ENCODE measurements at regions not wholly inside any gene's neighbourhood (a gene's known extent, or its start where the extent isn't known, plus 50 kb on each side); places are given as distances from the start of the nearest gene placed in this dataset.
"Not testable (repeated sequence)": the region's sequence is repeated elsewhere in the genome, so short reads cannot be mapped to it uniquely, and the experiment has no call there.

DNA sequence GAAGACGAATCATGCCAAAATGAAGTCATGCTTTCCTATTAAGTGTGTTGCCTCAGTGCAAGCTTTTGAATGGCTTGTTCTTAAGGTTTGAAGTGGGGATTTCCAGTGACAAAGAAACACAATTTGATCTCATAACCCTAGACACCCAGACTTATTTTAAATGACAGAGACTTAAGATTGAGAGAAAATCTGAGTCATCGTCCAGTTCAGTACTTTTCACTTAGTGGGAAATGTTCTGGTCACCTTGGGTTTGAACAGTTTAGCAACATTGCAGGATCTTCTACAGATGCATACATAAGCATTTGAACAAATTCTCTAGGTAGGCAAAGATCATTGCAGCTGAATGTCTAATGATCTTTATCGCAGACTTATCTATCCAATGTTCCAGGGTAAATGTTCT is 926.7 kb upstream of the ADAMTS5 start:
- H3K36me3 ChIP-seq; H3K27me3 ChIP-seq; H3K4me3 ChIP-seq; H3K4me1 ChIP-seq; DNase-seq (ENCODE audit: low spot score); H3K9me3 ChIP-seq; H3K27ac ChIP-seq: not testable (repeated sequence)

DNA sequence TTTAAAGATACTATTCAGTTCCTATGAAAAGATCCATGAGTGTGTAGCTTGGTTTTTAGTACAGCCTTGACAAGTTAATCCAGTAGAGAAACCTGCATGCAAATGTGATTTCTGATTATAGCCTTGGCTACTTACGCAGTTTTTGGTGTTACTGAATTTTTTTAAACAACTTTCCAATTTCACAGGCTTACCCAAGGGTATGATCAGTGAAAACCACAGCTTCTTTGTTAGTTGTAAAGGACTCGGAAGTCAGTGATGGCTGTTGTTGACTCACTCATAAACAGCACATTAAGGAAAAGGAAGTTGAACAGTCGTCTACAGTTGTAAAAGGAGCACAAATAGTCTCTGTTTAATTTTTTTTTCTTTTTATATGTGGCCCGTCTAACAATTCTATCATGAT is 924.6 kb upstream of the ADAMTS5 start:
- not testable (repeated sequence) for H3K36me3 ChIP-seq; H3K27ac ChIP-seq; H3K4me1 ChIP-seq; H3K27me3 ChIP-seq; H3K4me3 ChIP-seq; DNase-seq (ENCODE audit: low spot score); H3K9me3 ChIP-seq

DNA sequence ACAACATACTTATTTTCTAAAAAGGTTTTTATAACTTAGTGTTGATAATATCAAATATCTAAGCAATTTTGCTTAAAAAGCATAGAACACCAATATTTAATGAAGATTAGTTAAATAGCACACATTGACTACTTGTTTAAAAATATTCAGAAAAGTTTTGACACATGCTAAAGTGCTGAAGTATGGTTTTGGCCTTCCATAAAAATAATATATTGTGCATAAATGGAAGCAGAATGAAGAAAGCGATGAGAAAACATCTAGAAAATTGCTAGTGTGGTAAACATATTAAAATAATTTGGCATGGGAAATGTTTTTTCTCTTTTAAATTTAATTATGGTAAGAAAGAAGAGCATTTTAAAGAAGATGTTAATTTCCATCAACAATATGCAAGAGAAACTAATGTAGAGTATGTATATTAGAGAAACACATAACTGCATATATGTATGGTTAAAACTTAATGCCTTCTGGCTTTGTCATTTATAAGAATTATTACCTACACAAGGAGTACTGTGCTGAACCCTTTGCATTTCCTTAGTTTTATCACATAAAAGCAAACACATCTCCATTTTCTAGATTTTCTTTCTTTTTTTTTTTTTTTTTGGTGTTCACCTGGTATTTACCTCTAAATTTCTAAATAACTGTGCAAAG is 921.0 kb upstream of the ADAMTS5 start:
- not testable (repeated sequence) for H3K4me1 ChIP-seq; H3K9me3 ChIP-seq; H3K4me3 ChIP-seq; H3K27me3 ChIP-seq; DNase-seq (ENCODE audit: low spot score); H3K36me3 ChIP-seq; H3K27ac ChIP-seq

DNA sequence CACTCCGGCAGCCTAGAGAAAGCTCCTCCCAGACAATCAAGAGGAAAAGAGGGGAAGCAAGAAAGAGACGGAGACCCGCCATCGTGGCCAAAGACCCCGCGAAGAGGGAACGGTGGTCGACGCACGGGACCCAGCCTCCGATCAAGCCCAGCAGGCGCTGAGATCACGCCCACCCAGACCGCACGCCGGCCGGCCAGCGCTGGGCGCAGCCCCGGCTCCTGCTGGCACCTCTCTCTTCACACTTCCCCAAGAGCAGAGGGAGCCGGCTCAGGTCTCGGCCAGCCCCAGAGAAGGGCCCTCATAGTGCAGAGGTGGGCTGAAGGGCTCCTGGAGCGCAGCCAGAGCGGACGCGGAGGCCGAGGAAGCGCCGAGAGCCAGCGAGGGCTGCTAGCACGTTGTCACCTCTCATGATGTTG is 918.4 kb upstream of the ADAMTS5 start:
- Histone ChIP-seq H3K9me3 (no peaks in the 10 kb centered on the region), H3K4me1 (no peaks in the 10 kb centered on the region), H3K4me3 (no peak overlapping the region), H3K36me3 (no peaks in the 10 kb centered on the region), H3K27ac (no peak overlapping the region), H3K27me3 (no peaks in the 10 kb centered on the region)
- TF ChIP-seq, protein P1, sequence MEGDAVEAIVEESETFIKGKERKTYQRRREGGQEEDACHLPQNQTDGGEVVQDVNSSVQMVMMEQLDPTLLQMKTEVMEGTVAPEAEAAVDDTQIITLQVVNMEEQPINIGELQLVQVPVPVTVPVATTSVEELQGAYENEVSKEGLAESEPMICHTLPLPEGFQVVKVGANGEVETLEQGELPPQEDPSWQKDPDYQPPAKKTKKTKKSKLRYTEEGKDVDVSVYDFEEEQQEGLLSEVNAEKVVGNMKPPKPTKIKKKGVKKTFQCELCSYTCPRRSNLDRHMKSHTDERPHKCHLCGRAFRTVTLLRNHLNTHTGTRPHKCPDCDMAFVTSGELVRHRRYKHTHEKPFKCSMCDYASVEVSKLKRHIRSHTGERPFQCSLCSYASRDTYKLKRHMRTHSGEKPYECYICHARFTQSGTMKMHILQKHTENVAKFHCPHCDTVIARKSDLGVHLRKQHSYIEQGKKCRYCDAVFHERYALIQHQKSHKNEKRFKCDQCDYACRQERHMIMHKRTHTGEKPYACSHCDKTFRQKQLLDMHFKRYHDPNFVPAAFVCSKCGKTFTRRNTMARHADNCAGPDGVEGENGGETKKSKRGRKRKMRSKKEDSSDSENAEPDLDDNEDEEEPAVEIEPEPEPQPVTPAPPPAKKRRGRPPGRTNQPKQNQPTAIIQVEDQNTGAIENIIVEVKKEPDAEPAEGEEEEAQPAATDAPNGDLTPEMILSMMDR (IDR thresholded peaks at IDR 0.05): no peak
- no peak for DNase-seq (ENCODE audit: low spot score)

DNA sequence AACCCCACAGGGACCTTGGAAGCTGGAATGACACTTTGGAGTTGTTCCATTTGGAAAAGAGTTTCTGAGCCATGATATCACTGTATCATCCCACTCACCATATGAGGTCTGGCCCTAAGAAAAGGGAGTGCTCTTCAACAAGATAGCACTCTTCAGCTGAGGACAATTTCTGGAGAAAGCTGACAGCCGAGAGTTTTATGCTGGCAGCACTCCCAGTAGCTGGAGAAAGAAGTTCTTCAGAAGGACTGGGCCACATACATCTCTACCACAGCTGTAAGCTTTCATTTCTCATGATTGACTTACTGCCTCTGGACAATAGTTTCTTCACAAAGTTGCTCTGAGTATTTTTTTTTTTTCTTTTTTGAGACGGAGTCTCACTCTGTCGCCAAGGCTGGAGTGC is 914.4 kb upstream of the ADAMTS5 start:
- H3K36me3 ChIP-seq; H3K9me3 ChIP-seq; DNase-seq (ENCODE audit: low spot score); H3K27me3 ChIP-seq; H3K4me1 ChIP-seq; H3K4me3 ChIP-seq; H3K27ac ChIP-seq: not testable (repeated sequence)

DNA sequence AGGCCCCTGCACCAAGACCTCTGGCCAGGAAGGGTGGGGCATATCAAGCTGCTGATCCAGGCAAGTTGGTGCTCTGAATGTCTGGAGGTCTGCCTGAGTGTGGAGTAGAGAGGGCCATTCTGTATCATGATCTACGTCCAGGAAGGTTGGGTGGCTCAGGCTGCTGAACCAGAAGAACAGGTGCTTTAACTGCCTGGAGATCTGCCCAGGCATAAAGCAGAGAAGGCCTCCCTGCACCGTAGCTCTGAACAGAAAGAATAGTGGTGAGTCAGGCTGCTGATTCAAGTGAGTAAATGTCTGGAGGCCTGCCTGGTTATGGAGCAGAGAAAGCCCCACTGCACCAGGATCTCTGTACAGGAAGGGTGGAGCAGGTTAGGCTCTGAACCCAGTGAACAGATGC is 905.5 kb upstream of the ADAMTS5 start:
- DNase-seq (ENCODE audit: low spot score); H3K4me3 ChIP-seq; H3K4me1 ChIP-seq; H3K27me3 ChIP-seq; H3K36me3 ChIP-seq; H3K27ac ChIP-seq; H3K9me3 ChIP-seq: not testable (repeated sequence)

DNA sequence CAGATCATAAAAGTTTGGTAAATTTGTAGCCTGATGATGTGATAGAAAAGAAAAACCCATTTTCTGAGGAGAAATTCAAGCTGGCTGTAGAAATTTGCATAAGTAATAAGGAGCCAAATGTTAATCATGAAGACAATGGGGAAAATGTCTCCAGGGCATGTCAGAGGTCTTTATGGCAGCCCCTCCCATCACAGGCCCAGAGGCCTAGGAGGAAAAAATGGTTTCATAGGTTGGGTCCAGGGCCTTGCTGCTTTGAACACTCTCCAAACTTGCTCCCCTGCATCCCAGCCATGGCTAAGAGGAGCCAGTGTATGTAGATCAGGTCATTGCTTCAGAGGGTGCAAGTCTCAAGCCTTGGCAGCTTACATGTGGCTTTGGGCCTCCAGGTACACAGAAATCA is 903.9 kb upstream of the ADAMTS5 start:
- H3K4me3 ChIP-seq; H3K27ac ChIP-seq; H3K27me3 ChIP-seq; H3K9me3 ChIP-seq; DNase-seq (ENCODE audit: low spot score); H3K4me1 ChIP-seq; H3K36me3 ChIP-seq: not testable (repeated sequence)

DNA sequence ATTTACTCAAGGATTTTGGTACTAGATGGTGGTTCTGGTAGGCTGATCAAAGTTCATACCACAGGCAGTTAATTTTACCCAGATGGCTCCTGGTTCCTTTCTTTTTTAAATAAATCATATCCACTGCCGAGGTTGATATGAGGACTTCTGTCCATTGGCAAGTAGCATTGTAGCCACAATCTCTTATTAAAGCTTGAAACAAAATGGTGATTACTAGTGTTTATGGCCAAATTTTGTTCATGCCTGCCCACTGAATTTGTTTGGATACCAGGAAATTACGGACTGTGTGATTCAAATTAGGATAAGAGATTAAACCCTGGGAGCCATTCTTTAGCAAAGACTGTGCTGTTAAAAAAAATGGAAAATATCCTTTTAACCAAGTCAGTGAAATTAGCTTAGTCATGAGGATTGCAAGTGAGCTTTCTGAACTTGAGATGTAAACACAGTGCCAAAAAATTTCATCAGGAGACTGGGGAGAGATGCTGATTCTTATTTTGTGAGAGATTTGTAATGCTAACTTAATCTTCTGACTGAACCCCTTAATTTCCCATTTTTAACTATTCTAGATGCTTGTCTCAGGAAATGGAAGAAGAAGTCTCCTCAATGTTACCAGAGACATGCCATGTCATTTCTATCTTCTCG is 893.5 kb upstream of the ADAMTS5 start:
- DNase-seq (ENCODE audit: low spot score); H3K27ac ChIP-seq; H3K27me3 ChIP-seq; H3K9me3 ChIP-seq; H3K36me3 ChIP-seq; H3K4me3 ChIP-seq; H3K4me1 ChIP-seq: not testable (repeated sequence)

DNA sequence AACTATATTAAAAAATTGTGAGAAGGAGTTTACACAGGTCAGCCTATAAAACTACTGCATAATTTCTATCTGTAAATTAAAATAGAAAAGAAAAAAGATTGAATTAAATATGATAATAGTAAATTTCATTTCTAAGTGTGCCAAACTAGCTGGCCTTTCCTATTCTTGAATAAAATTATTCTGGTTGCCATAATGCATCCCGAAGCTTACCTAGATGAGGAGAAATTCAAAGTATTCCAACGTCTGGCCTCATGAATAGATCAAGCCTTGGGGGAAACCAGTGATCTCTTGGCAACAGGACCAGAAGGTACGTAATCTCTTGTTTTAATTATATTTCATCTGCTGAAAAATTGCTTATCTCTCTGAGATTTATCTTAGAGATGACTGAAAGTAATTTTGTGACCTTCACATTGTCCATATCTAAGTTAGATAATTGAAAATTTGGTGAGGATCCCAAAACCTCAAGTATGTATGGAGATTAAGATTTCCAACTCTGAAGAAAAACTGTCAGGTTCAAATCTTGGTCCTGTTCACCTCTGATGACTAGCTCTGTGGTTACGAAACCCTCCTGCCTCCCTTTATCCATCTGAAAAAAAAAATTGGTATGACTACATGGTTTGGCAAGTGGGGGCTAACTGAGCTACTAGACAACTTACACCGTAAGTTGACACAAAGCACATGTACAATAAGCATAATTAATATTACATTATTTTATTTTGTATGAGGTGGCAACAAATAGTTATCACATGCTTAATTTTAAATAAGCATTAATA is 891.4 kb upstream of the ADAMTS5 start:
- H3K36me3 ChIP-seq; H3K4me1 ChIP-seq; DNase-seq (ENCODE audit: low spot score); H3K27me3 ChIP-seq; H3K9me3 ChIP-seq; H3K27ac ChIP-seq; H3K4me3 ChIP-seq: not testable (repeated sequence)

DNA sequence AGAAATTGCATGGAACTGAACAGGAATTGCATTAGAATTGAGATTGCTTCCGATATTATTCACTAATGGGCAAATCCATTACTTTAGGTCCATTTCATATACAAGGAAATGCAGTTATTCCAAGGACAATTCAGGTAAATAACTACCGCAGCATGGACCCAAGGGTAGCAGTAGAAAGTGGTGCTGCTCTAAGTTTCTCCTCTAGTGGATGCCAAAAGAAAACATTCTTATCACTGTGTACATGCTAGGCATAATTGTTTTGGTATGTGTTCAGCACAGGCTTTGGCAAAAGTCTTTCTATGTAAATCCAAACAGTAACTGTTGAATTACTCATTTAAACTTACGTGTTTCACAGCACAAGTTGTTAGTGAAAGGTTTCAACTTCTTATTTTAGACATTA is 890.1 kb upstream of the ADAMTS5 start:
- not testable (repeated sequence) for H3K27me3 ChIP-seq; DNase-seq (ENCODE audit: low spot score); H3K9me3 ChIP-seq; H3K4me3 ChIP-seq; H3K4me1 ChIP-seq; H3K27ac ChIP-seq; H3K36me3 ChIP-seq
